Right atrium auricular region (tissue), 2 donors: ENCODE measurements at regions not wholly inside any gene's neighbourhood (a gene's known extent, or its start where the extent isn't known, plus 50 kb on each side); places are given as distances from the start of the nearest gene placed in this dataset.
A peak's percentile ranks its signal among the peaks of the same experiment; 100 is the strongest.

Source experiments
- DNase-seq: peaks from one replicate; pipeline ENCODE4 v3.0.0-alpha.2; 2019; ENCODE audit warnings: low spot score
- H3K27ac ChIP-seq, 2 donors: fragments of 200-600 bp; sonication (generic); 1 replicate in 1 of 2; 2 replicates in 1 of 2; pipeline ENCODE4 v1.5.1; 2016 to 2019
- H3K27me3 ChIP-seq, 2 donors: fragments of 200-600 bp; sonication (generic); one replicate each; pipeline versions ENCODE4 v1.5.1 to v1.6.0; 2017 to 2019
- H3K36me3 ChIP-seq: fragments of 200-600 bp; sonication (generic); one replicate; pipeline ENCODE4 v1.5.1; 2016
- H3K4me1 ChIP-seq, 2 donors: fragments of 200-600 bp; sonication (generic); one replicate each; pipeline versions ENCODE4 v1.5.1 to v1.6.0; 2017 to 2019
- H3K4me3 ChIP-seq, 2 donors: fragments of 200-600 bp; sonication (generic); 1 replicate in 1 of 2; 2 replicates in 1 of 2; pipeline ENCODE4 v1.5.1; 2017 to 2019; ENCODE audit warnings: mild to moderate bottlenecking in 1 of 2, moderate library complexity in 1 of 2
- H3K9me3 ChIP-seq, 2 donors: fragments of 200-600 bp; sonication (generic); one replicate each; pipeline ENCODE4 v1.5.1; 2019
- TF ChIP-seq, protein P1 (sequence below), 2 donors: fragments of 200-600 bp; sonication (generic); IDR thresholded peaks; one replicate each; pipeline ENCODE4 v1.5.1; 2019; ENCODE audit warnings: antibody characterized with exemption in 2 of 2

DNA sequence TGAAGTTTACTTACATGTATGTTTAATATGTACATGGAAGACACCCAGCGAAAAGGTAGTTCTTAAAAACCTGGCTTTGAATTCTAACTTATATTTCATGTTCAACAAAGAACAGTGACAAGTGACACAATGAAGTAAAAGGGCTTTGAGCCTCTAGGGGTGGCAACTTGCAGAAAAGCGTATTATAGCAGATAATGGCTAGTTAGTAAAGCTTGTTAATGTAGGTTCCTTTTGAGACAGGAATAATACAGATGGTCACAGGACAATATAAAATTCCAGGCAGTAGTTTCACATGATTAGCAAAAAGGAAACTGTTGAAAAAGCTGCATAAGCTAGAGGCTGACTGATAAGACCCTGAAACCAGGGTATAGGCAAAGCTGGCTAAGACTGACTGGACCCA, 132.4 kb upstream of the FTMT start:
- DNase-seq = no peak
- TF ChIP-seq, protein P1, sequence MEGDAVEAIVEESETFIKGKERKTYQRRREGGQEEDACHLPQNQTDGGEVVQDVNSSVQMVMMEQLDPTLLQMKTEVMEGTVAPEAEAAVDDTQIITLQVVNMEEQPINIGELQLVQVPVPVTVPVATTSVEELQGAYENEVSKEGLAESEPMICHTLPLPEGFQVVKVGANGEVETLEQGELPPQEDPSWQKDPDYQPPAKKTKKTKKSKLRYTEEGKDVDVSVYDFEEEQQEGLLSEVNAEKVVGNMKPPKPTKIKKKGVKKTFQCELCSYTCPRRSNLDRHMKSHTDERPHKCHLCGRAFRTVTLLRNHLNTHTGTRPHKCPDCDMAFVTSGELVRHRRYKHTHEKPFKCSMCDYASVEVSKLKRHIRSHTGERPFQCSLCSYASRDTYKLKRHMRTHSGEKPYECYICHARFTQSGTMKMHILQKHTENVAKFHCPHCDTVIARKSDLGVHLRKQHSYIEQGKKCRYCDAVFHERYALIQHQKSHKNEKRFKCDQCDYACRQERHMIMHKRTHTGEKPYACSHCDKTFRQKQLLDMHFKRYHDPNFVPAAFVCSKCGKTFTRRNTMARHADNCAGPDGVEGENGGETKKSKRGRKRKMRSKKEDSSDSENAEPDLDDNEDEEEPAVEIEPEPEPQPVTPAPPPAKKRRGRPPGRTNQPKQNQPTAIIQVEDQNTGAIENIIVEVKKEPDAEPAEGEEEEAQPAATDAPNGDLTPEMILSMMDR (IDR thresholded peaks at IDR 0.05) = no peak

DNA sequence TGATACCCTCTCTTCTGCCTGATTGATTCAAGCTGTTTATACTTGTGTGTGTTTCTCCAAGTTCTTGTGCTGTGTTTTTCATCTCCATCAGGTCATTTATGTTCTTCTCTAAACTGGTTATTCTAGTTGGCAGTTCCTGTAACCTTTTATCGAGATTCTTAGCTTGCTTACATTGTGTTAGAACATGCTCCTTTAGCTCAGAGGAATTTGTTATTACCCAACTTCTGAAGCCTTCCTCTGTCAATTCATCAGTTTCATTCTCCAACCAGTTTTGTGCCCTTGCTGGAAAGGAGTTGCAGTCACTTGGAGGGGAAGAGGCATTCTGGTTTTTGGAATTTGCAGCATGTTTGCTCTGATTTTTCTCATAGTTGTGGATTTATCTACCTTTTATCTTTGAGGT, 126.2 kb upstream of the FTMT start:
- Histone ChIP-seq H3K27ac (no peak overlapping the region), H3K4me3 (no peak overlapping the region), H3K4me1 (no peaks in the 10 kb centered on the region), H3K27me3 (no peaks in the 10 kb centered on the region), H3K9me3 (no peaks in the 10 kb centered on the region), H3K36me3 (no peaks in the 10 kb centered on the region)
- TF ChIP-seq, protein P1 (IDR thresholded peaks at IDR 0.05) = no peak
- DNase-seq = no peak

More for the DNA sequence above, 132.4 kb upstream of the FTMT start:
- no peaks in the 10 kb centered on the region for H3K36me3 ChIP-seq
- H3K4me1 ChIP-seq = no peaks in the 10 kb centered on the region
- no peaks in the 10 kb centered on the region for H3K27me3 ChIP-seq
- H3K9me3 ChIP-seq = no peaks in the 10 kb centered on the region
- no peak overlapping the region for H3K27ac ChIP-seq
- no peak overlapping the region for H3K4me3 ChIP-seq

DNA sequence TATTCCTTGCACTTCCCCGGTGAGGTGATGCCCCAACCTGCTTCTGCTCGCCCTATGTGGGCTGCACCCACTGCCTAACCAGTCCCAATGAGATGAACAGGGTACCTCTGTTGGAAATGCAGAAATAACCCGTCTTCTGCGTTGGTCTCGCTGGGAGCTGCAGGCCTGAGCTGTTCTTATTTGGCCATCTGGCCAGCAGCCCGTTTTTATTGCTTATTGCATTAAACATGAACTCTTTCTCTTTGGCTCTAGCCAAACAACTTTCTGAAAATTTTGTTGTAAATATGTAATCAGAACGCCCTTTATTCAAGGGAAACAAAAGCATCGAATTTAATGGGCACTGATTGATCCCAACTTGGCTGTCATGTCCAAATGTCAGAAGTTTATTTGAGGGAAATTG, 124.7 kb upstream of the FTMT start:
- no peaks in the 10 kb centered on the region for H3K27me3 ChIP-seq
- H3K4me3 ChIP-seq = no peak overlapping the region
- no peak overlapping the region for H3K27ac ChIP-seq
- no peaks in the 10 kb centered on the region for H3K4me1 ChIP-seq
- DNase-seq = no peak
- H3K9me3 ChIP-seq = no peaks in the 10 kb centered on the region
- no peaks in the 10 kb centered on the region for H3K36me3 ChIP-seq
- TF ChIP-seq, protein P1 (IDR thresholded peaks at IDR 0.05) = no peak

DNA sequence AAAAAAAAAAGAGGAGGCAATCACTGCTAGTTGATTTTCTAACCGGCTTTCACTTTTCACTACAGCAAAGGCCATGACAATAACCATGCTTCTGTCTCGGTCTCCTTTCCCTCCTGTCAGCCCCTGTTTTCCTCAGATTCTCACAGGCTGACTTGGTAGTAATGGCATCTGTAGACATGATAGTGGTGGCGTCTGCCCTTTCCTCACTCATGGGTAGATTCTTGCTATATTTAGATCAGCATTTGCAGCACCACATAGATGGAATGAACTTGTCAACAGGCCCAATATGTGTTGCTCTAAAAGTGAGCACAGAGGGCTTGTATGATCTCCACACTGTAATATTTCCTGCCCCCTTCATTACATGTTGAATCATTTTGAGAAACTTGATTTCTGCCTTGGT, 120.3 kb upstream of the FTMT start:
- H3K4me1 ChIP-seq = no peaks in the 10 kb centered on the region
- H3K4me3 ChIP-seq = no peak overlapping the region
- no peaks in the 10 kb centered on the region for H3K9me3 ChIP-seq
- no peak for DNase-seq
- peak overlapping the region; percentile 46 to 83 for H3K27ac ChIP-seq
- no peaks in the 10 kb centered on the region for H3K27me3 ChIP-seq
- TF ChIP-seq, protein P1 (IDR thresholded peaks at IDR 0.05) = no peak
- H3K36me3 ChIP-seq = no peaks in the 10 kb centered on the region

DNA sequence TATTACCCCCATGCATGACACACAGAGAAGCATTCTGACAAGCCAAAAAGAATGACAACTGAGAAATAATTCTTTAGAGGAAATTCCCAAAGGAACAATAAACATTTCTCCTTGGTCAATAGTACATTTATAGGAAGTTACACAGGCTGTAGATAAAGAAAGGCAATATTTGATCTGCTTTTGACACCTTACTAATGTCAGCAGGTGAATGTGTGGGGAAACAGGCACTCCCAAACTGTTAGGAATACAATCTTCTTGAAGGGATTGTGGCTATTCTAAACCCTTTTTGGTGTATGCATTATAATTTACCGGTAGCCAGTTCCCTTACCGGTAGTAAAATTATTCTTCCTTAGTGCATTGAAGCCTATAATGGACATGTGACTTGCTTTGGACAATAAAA, 116.1 kb upstream of the FTMT start:
- H3K27me3 ChIP-seq = no peaks in the 10 kb centered on the region
- H3K9me3 ChIP-seq = no peaks in the 10 kb centered on the region
- DNase-seq = no peak
- H3K36me3 ChIP-seq = no peaks in the 10 kb centered on the region
- H3K27ac ChIP-seq = no peak overlapping the region
- no peaks in the 10 kb centered on the region for H3K4me1 ChIP-seq
- H3K4me3 ChIP-seq = no peak overlapping the region
- TF ChIP-seq, protein P1 (IDR thresholded peaks at IDR 0.05) = no peak

DNA sequence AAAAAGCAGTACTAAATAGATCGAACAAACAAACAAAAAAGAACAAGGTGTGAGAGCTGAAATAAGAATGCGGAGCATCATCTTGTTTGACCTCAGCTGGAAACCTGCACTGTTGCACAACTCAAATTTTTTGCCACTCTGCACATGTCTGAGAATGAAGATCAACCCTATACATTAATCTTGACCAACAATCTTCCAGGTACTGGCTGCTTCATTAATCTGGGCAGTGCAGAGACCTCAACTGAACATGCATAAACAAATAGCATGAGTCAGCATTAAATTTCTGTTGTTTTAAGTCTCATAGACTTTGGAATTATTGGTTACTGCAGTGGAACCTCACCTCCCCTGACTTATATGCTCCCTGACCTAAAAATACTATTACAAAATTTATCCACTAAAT, 114.6 kb upstream of the FTMT start:
- no peak overlapping the region for H3K27ac ChIP-seq
- TF ChIP-seq, protein P1 (IDR thresholded peaks at IDR 0.05) = no peak
- no peaks in the 10 kb centered on the region for H3K9me3 ChIP-seq
- no peak for DNase-seq
- H3K36me3 ChIP-seq = no peaks in the 10 kb centered on the region
- H3K4me3 ChIP-seq = no peak overlapping the region
- no peaks in the 10 kb centered on the region for H3K4me1 ChIP-seq
- H3K27me3 ChIP-seq = no peaks in the 10 kb centered on the region
